Naive thymus-derived CD8-positive, alpha-beta T cell (primary cell): ENCODE measurements at regions not wholly inside any gene's neighbourhood (a gene's known extent, or its start where the extent isn't known, plus 50 kb on each side); places are given as distances from the start of the nearest gene placed in this dataset.
A peak's percentile ranks its signal among the peaks of the same experiment; 100 is the strongest.

ENCODE experiments used
- ATAC-seq, 2 donors: fragments of 150-1000 bp; cut with Tn5 transposase in 1 of 2; sonication (Bioruptor Pico), chemical (Tn5 transposase) in 1 of 2; 1 replicate in 1 of 2; 2 replicates in 1 of 2; pipeline ENCODE4 v1.10.0; 2021; ENCODE audit warnings: mild to moderate bottlenecking in 2 of 2, moderate library complexity in 2 of 2
- POLR2A ChIA-PET: fragments of 350-600 bp; sonication (Branson Sonifier 250); formaldehyde crosslinking; loops from one replicate; lab custom pipeline; 2021; ENCODE audit warnings: antibody characterized with exemption; lab: Charles Lee
- DNase-seq, 10 donors: peaks; one replicate each; pipeline versions ENCODE4 v3.0.0 to v3.0.0-alpha.2; 2020 to 2022
- H3K27ac Mint-ChIP-seq, 10 donors: one replicate each; pipeline ENCODE4 v1.8.0; 2020 to 2022; ENCODE audit warnings: mild to moderate bottlenecking in 10 of 10, mixed read lengths in 10 of 10, moderate library complexity in 4 of 10, inconsistent platforms in 1 of 10
- H3K27me3 Mint-ChIP-seq, 5 donors: one replicate each; pipeline ENCODE4 v1.8.0; 2021 to 2022; ENCODE audit warnings: mixed read lengths in 5 of 5
- H3K36me3 Mint-ChIP-seq, 3 donors: one replicate each; pipeline ENCODE4 v1.8.0; 2020 to 2022; ENCODE audit warnings: mixed read lengths in 3 of 3, mild to moderate bottlenecking in 2 of 3, inconsistent platforms in 1 of 3
- H3K4me1 Mint-ChIP-seq, 4 donors: one replicate each; pipeline ENCODE4 v1.8.0; 2021 to 2022; ENCODE audit warnings: mixed read lengths in 4 of 4
- H3K4me3 Mint-ChIP-seq, 10 donors: one replicate each; pipeline ENCODE4 v1.8.0; 2020 to 2022; ENCODE audit warnings: mild to moderate bottlenecking in 10 of 10, mixed read lengths in 10 of 10, moderate library complexity in 6 of 10, inconsistent platforms in 1 of 10
- H3K9me3 Mint-ChIP-seq, 9 donors: one replicate each; pipeline ENCODE4 v1.8.0; 2020 to 2022; ENCODE audit warnings: mixed read lengths in 9 of 9, mild to moderate bottlenecking in 3 of 9, inconsistent platforms in 1 of 9, moderate library complexity in 1 of 9

DNA sequence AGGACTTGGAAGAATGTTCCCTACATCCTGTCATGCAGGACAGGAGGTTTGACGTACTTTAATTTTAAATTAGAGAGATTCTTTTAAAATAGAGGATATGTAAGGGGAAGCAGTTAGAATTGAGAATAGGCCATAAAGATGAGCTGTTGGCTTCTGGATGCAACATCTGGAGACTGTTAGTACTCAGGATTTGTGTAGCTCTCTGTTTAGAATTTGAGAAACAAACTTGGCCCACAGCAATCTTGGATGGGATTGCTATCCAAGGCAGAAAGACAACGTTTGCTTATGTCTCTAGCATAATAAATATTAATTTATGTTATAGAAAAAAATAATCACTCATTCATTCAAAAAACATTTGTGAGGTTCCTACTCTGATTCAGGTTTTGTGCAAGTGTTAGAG is 398.4 kb upstream of the NOVA1 start:
- no peak for DNase-seq
- POLR2A ChIA-PET: no interaction called here
- Mint-ChIP-seq H3K4me1 (no peaks in the 10 kb centered on the region), H3K27me3 (no peaks in the 10 kb centered on the region), H3K27ac (no peak overlapping the region), H3K36me3 (no peaks in the 10 kb centered on the region), H3K4me3 (no peak overlapping the region), H3K9me3 (peaks cover 0 to 31% (median 10%) of the 10 kb centered on the region in 9 donors)
- ATAC-seq: no peak

DNA sequence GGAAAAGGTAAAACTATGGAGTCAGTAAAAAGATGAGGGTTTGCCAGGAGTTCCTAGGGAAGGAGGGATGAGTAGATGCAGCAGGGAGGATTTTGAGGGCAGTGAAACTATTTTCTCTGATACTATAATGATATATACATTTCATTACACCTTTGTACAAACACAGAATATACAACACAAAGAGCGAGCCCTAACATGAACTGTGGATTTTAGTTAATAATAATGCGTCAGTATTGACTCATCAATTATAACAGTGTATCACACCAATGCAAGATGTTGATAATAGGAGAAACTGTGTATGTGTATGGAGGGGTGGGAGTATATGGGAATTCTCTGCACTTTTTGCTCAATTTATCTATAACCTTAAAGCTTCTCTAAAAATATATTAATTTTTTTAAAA is 404.3 kb upstream of the NOVA1 start:
- no peak for DNase-seq
- POLR2A ChIA-PET: no interaction called here
- H3K27ac Mint-ChIP-seq: no peak overlapping the region
- H3K27me3 Mint-ChIP-seq: no peaks in the 10 kb centered on the region
- H3K4me1 Mint-ChIP-seq: no peaks in the 10 kb centered on the region
- H3K9me3 Mint-ChIP-seq: peaks cover 4 to 37% (median 12%) of the 10 kb centered on the region in 9 donors
- no peak for ATAC-seq
- no peaks in the 10 kb centered on the region for H3K36me3 Mint-ChIP-seq
- no peak overlapping the region for H3K4me3 Mint-ChIP-seq

- H3K27me3 Mint-ChIP-seq: no peaks in the 10 kb centered on the region
These were observed 408.7 kb upstream of the NOVA1 start for GRCh38 chr14:27006570-27006969.

GRCh38 chr14:27008187-27008586 is 410.4 kb upstream of the NOVA1 start:
- no peaks in the 10 kb centered on the region for H3K27me3 Mint-ChIP-seq
- ATAC-seq: no peak

More at GRCh38 chr14:27006570-27006969, 408.7 kb upstream of the NOVA1 start:
- POLR2A ChIA-PET: no interaction called here
- ATAC-seq (no peak), DNase-seq (no peak)
- Mint-ChIP-seq H3K9me3 (peaks cover 8 to 49% (median 20%) of the 10 kb centered on the region in 9 donors), H3K36me3 (peaks cover 0 to 10% (median 0%) of the 10 kb centered on the region in 3 donors), H3K4me1 (no peaks in the 10 kb centered on the region), H3K27ac (no peak overlapping the region), H3K4me3 (no peak overlapping the region)

GRCh38 chr14:27012641-27013040 is 414.8 kb upstream of the NOVA1 start:
- no peak overlapping the region for H3K4me3 Mint-ChIP-seq
- H3K9me3 Mint-ChIP-seq: peaks cover 7 to 36% (median 11%) of the 10 kb centered on the region in 9 donors

More at GRCh38 chr14:27008187-27008586, 410.4 kb upstream of the NOVA1 start:
- POLR2A ChIA-PET: no interaction called here
- no peaks in the 10 kb centered on the region for H3K4me1 Mint-ChIP-seq
- no peak for DNase-seq
- peaks cover 8 to 48% (median 14%) of the 10 kb centered on the region in 9 donors for H3K9me3 Mint-ChIP-seq
- H3K27ac Mint-ChIP-seq: peak overlapping the region in 1 of 10 donors; percentile 8
- no peak overlapping the region for H3K4me3 Mint-ChIP-seq
- peaks cover 0 to 10% (median 0%) of the 10 kb centered on the region in 3 donors for H3K36me3 Mint-ChIP-seq

DNA sequence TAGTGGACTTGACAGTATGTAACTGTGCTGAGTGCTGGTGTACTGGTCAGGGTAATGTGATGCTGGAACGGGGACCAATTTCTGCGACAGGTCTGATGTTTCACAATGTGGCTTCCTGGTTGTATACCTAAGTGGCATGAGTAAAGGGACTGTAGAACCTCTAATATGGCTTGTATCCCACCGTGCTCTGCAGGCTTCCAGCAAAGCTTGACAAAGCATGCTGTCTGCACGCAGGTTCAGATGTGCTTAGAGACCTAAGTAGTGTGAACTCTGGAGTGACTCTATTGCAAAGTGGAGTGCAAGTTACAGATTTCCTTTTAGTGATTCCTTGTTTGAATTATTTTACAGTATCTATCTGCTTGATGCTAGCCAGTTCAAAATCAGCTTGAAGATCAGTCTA is 415.8 kb upstream of the NOVA1 start:
- H3K27me3 Mint-ChIP-seq: no peaks in the 10 kb centered on the region
- peaks cover 3 to 30% (median 8%) of the 10 kb centered on the region in 9 donors for H3K9me3 Mint-ChIP-seq
- POLR2A ChIA-PET: no interaction called here
- ATAC-seq (no peak), DNase-seq (no peak)
- no peak overlapping the region for H3K4me3 Mint-ChIP-seq
- peaks cover 0 to 7% (median 0%) of the 10 kb centered on the region in 3 donors for H3K36me3 Mint-ChIP-seq
- no peaks in the 10 kb centered on the region for H3K4me1 Mint-ChIP-seq
- H3K27ac Mint-ChIP-seq: no peak overlapping the region

More at GRCh38 chr14:27012641-27013040, 414.8 kb upstream of the NOVA1 start:
- H3K4me1 Mint-ChIP-seq: no peaks in the 10 kb centered on the region
- H3K27me3 Mint-ChIP-seq: no peaks in the 10 kb centered on the region
- DNase-seq: no peak
- H3K27ac Mint-ChIP-seq: no peak overlapping the region
- H3K36me3 Mint-ChIP-seq: peaks cover 0 to 10% (median 0%) of the 10 kb centered on the region in 3 donors
- no peak for ATAC-seq
- POLR2A ChIA-PET: no interaction called here

GRCh38 chr14:27015065-27015464 is 417.2 kb upstream of the NOVA1 start:
- Mint-ChIP-seq H3K9me3 (peaks cover 0 to 23% (median 3%) of the 10 kb centered on the region in 9 donors), H3K4me1 (no peaks in the 10 kb centered on the region), H3K36me3 (no peaks in the 10 kb centered on the region), H3K4me3 (no peak overlapping the region), H3K27ac (no peak overlapping the region), H3K27me3 (no peaks in the 10 kb centered on the region)
- POLR2A ChIA-PET: no interaction called here
- no peak for ATAC-seq
- DNase-seq: no peak

- ATAC-seq (no peak), DNase-seq (no peak)
- Mint-ChIP-seq H3K9me3 (peaks cover 0 to 18% (median 5%) of the 10 kb centered on the region in 9 donors), H3K36me3 (no peaks in the 10 kb centered on the region), H3K27ac (no peak overlapping the region), H3K27me3 (no peaks in the 10 kb centered on the region), H3K4me1 (no peaks in the 10 kb centered on the region), H3K4me3 (no peak overlapping the region)
- POLR2A ChIA-PET: no interaction called here
These were observed 427.8 kb upstream of the NOVA1 start for GRCh38 chr14:27025648-27026047.

DNA sequence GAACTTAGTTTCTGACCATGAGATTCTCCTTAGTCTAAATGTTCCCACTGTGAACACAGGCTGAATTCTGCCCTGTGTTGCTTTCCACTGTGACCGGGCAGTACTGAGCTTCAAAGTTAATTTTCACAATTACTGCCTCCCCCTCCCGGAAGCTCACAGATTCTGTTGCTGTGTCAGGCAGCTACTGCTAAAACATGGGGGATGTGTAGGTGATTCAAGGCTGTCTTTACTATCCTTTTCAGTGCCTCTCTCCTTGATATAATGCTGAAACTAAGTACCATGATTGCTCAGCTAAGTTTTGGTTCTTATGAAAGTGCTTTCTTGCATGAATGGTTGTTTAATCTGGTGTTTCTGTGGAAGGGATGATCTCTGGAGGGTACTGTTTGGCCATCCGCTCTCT is 428.3 kb upstream of the NOVA1 start:
- Mint-ChIP-seq H3K4me3 (no peak overlapping the region), H3K9me3 (peaks cover 0 to 18% (median 6%) of the 10 kb centered on the region in 9 donors), H3K27me3 (no peaks in the 10 kb centered on the region), H3K27ac (no peak overlapping the region), H3K4me1 (no peaks in the 10 kb centered on the region), H3K36me3 (no peaks in the 10 kb centered on the region)
- DNase-seq (no peak), ATAC-seq (no peak)
- POLR2A ChIA-PET: no interaction called here

DNA sequence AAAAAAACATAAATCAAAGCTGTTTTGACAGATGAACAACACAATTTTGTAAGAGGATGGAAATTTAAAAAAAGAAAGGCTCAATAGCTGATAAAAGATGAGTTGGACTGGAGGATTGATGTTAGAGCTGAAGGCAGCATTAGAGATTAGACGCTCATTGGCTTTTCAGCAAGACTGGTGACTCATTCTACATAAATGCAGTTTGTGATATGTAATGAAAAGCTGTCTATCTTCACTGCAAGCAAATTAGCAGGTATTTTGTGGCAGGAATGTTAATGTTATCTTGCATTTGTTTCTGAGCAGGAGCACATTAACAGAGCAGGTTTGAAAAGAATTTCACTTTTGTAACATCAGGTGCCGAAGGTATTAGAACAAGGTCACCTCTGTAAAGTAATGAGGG is 442.7 kb upstream of the NOVA1 start:
- no peak overlapping the region for H3K4me3 Mint-ChIP-seq
- H3K36me3 Mint-ChIP-seq: peaks cover 0 to 3% (median 0%) of the 10 kb centered on the region in 3 donors
- no peaks in the 10 kb centered on the region for H3K27me3 Mint-ChIP-seq
- POLR2A ChIA-PET: no interaction called here
- H3K9me3 Mint-ChIP-seq: peaks cover 3 to 24% (median 10%) of the 10 kb centered on the region in 9 donors
- no peak for DNase-seq
- no peak for ATAC-seq
- no peak overlapping the region for H3K27ac Mint-ChIP-seq
- H3K4me1 Mint-ChIP-seq: no peaks in the 10 kb centered on the region

DNA sequence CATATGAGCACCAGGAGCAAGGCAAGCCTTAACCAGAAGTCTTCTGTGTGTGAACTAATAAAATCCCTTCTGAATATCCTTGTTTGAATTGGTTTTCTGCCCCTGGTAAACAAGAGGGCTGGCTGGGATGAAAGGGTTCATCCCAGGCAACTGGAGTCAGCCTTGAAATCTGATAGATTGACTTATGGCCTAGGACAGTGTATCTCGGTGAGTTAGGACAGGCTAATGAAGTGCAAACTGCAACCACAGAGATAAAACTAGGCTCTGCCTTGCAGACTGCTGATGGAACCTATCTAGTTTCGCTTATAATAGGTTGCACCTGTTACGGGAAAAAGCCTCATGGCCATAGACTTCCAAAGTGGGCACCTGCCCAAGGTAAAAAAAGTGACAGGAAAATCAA is 451.9 kb upstream of the NOVA1 start:
- Mint-ChIP-seq H3K4me3 (no peak overlapping the region), H3K27me3 (no peaks in the 10 kb centered on the region), H3K36me3 (peaks cover 0 to 18% (median 0%) of the 10 kb centered on the region in 3 donors), H3K4me1 (no peaks in the 10 kb centered on the region), H3K9me3 (peaks cover 9 to 35% (median 22%) of the 10 kb centered on the region in 9 donors), H3K27ac (no peak overlapping the region)
- ATAC-seq (no peak), DNase-seq (no peak)
- POLR2A ChIA-PET: no interaction called here

DNA sequence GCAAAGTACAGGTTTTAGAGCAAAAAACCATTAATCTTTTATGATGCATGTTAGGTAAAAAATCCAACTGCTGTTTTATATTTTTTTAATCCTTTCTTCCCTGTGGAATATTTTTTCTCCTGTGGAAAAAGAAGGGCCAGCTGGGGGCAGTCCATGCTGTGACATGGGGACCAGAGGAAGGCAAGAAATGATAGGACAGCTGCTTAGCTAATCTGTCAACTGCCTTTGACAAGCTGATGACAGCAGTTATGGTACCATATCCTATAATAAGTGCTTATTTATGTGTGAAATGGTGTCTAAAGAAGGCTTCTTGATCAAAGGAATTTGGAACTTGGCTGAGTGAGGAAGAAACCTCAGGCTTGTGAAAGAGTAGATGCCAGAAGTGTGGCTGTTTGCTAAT is 452.4 kb upstream of the NOVA1 start:
- Mint-ChIP-seq H3K4me1 (no peaks in the 10 kb centered on the region), H3K36me3 (peaks cover 0 to 18% (median 0%) of the 10 kb centered on the region in 3 donors), H3K9me3 (peaks cover 11 to 40% (median 24%) of the 10 kb centered on the region in 9 donors), H3K4me3 (no peak overlapping the region), H3K27ac (no peak overlapping the region), H3K27me3 (no peaks in the 10 kb centered on the region)
- POLR2A ChIA-PET: no interaction called here
- DNase-seq (no peak), ATAC-seq (no peak)

DNA sequence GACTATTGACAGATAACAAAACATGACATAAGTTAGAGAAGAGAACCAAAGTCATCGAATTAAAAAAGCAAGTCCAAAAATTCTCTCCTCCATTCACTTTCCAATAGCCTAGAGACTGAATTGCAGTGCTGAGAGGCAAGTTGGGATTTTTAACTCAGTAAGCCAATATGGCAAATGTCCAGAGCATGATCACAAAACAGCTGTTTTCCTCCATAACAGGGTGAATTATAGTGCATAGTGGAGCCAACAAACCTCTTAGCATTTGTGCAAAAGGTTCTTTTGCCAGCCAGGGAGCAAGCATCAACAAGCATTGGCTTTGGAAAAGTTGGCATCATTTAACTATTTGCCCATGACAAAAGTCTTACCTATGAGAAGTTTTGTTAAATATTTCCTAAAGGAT is 458.8 kb upstream of the NOVA1 start:
- ATAC-seq (no peak), DNase-seq (no peak)
- no peak overlapping the region for H3K4me3 Mint-ChIP-seq
- peaks cover 11 to 48% (median 19%) of the 10 kb centered on the region in 9 donors for H3K9me3 Mint-ChIP-seq
- H3K27me3 Mint-ChIP-seq: no peaks in the 10 kb centered on the region
- H3K36me3 Mint-ChIP-seq: peaks cover 0 to 18% (median 0%) of the 10 kb centered on the region in 3 donors
- H3K27ac Mint-ChIP-seq: no peak overlapping the region
- POLR2A ChIA-PET: no interaction called here
- H3K4me1 Mint-ChIP-seq: no peaks in the 10 kb centered on the region

DNA sequence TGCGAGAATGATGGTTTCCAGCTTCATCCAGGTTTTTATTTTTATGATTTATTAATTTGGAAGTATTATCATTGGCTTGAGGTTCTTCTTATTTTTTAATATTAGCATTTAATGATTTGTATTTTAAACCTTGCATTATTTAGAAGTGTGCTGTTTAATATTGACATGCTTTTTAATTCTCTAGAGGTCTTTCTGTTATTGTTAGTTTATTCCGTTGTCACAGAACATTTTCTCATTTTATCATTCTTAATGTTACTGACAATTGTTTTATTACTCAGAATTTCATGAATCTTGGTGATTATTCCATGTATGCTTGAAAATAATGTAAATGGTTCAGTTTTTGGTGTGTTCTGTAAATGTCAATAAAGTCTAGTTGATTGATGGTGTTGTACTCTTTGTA is 463.5 kb upstream of the NOVA1 start:
- H3K4me1 Mint-ChIP-seq: no peaks in the 10 kb centered on the region
- POLR2A ChIA-PET: no interaction called here
- no peak overlapping the region for H3K27ac Mint-ChIP-seq
- DNase-seq: no peak
- no peaks in the 10 kb centered on the region for H3K27me3 Mint-ChIP-seq
- ATAC-seq: no peak
- H3K4me3 Mint-ChIP-seq: no peak overlapping the region
- no peaks in the 10 kb centered on the region for H3K36me3 Mint-ChIP-seq
- H3K9me3 Mint-ChIP-seq: peaks cover 0 to 24% (median 7%) of the 10 kb centered on the region in 9 donors
